ENCODE measurements at regions not wholly inside any gene's neighbourhood (a gene's known extent, or its start where the extent isn't known, plus 50 kb on each side); places are given as distances from the start of the nearest gene placed in this dataset.

- TF ChIP-seq CTCF (IDR thresholded peaks at IDR 0.05) (no peak), POLR2A (IDR thresholded peaks at IDR 0.05) (no peak)
Measured at GRCh38 chr11:112368381-112368780, 107.7 kb upstream of the PLET1 start.

Measured in vagina (tissue), 2 donors.